ENCODE measurements at regions not wholly inside any gene's neighbourhood (a gene's known extent, or its start where the extent isn't known, plus 50 kb on each side); places are given as distances from the start of the nearest gene placed in this dataset.

DNA sequence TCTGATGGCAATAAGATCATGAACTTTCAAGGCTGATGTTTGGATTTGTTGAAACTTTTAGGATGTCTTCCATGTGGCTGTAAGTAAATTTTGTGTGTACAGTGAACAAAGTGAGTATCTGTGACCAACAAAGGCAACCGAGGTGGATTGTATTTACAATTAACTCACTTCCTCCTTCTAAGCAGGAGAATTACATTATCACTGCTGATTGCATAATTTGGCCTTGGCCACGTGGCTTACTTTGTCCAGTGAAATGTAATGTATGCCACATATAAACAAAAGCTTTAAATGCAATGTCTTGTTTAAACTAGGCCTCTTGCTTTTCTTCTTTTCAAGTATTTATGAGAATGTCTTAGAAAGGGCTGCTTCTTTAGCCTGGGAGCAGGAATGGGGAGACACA lies 66.3 kb upstream of the MAD2L1 start:
- 55% methylated on average over 2 of the region's 2 CpGs for WGBS
- no peak for DNase-seq (ENCODE audit: extremely low spot score)
- Histone ChIP-seq H3K27ac (replicated peaks in 1 of 4) (no peak overlapping the region), H3K36me3 (no peaks in the 10 kb centered on the region), H3K27me3 (no peaks in the 10 kb centered on the region), H3K4me3 (no peak overlapping the region), H3K4me1 (no peaks in the 10 kb centered on the region), H3K9me3 (no peaks in the 10 kb centered on the region)
- no peak for TF ChIP-seq POLR2A (IDR thresholded peaks at IDR 0.05; ENCODE audit: low read depth)
- TF ChIP-seq EP300 (IDR thresholded peaks at IDR 0.05): no peak
- no peak for TF ChIP-seq POLR2AphosphoS5 (IDR thresholded peaks at IDR 0.05)
- no peak for TF ChIP-seq CTCF (IDR thresholded peaks at IDR 0.05)
- intact Hi-C loops (cut with DNase I): no loop called here

DNA sequence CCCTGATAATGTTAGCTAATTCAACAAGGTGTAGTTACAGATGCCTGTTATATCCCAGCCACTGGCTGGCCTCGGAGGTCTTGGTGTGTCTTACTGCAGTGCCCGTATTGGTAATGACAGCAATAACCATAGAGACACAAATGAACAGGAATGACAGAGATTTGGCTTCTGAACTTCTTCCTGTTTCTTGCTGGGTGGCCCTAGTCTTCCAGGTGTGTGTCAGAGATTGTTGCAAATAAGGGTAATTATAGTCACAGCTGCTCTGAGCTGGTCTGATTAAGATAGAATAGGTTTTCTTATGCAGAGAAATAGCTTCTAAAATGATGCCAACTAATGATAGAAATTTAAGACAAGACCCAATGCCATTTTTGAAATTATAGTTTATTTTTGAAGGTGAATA lies 64.1 kb upstream of the MAD2L1 start:
- no peaks in the 10 kb centered on the region for H3K9me3 ChIP-seq
- no peak for DNase-seq (ENCODE audit: extremely low spot score)
- no peaks in the 10 kb centered on the region for H3K36me3 ChIP-seq
- intact Hi-C loops (cut with DNase I): no loop called here
- 78% methylated on average over 2 of the region's 2 CpGs for WGBS
- no peak overlapping the region for H3K27ac ChIP-seq (replicated peaks in 1 of 4)
- H3K4me1 ChIP-seq: no peaks in the 10 kb centered on the region
- no peak overlapping the region for H3K4me3 ChIP-seq
- no peaks in the 10 kb centered on the region for H3K27me3 ChIP-seq
- TF ChIP-seq POLR2AphosphoS5 (IDR thresholded peaks at IDR 0.05) (no peak), CTCF (IDR thresholded peaks at IDR 0.05) (no peak), EP300 (IDR thresholded peaks at IDR 0.05) (no peak), POLR2A (IDR thresholded peaks at IDR 0.05; ENCODE audit: low read depth) (no peak)
